ENCODE measurements at regions not wholly inside any gene's neighbourhood (a gene's known extent, or its start where the extent isn't known, plus 50 kb on each side); places are given as distances from the start of the nearest gene placed in this dataset.
A peak's percentile ranks its signal among the peaks of the same experiment; 100 is the strongest.

GRCh38 chr4:11480683-11481082, 52.0 kb upstream of the HS3ST1 start:
- WGBS, 4 donors = 61 to 84% (median 74%) methylated on average over 2 of the region's 2 CpGs
- Histone ChIP-seq H3K27ac (peak overlapping the region in 2 of 5 donors; percentile 50 to 71), H3K36me3 (replicated peaks in 1 of 2) (no peaks in the 10 kb centered on the region), H3K9me3 (replicated peaks in 1 of 3) (no peaks in the 10 kb centered on the region), H3K4me3 (no peak overlapping the region), H3K27me3 (no peaks in the 10 kb centered on the region), H3K4me1 (replicated peaks in 1 of 2) (no peaks in the 10 kb centered on the region)
- TF ChIP-seq, protein P1, sequence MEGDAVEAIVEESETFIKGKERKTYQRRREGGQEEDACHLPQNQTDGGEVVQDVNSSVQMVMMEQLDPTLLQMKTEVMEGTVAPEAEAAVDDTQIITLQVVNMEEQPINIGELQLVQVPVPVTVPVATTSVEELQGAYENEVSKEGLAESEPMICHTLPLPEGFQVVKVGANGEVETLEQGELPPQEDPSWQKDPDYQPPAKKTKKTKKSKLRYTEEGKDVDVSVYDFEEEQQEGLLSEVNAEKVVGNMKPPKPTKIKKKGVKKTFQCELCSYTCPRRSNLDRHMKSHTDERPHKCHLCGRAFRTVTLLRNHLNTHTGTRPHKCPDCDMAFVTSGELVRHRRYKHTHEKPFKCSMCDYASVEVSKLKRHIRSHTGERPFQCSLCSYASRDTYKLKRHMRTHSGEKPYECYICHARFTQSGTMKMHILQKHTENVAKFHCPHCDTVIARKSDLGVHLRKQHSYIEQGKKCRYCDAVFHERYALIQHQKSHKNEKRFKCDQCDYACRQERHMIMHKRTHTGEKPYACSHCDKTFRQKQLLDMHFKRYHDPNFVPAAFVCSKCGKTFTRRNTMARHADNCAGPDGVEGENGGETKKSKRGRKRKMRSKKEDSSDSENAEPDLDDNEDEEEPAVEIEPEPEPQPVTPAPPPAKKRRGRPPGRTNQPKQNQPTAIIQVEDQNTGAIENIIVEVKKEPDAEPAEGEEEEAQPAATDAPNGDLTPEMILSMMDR (IDR thresholded peaks at IDR 0.05) = peak in 2 of 6 experiments; percentile 3 to 14
- no peak for TF ChIP-seq POLR2A (IDR thresholded peaks at IDR 0.05)
- DNase-seq = peak; percentile 25 to 74 (median 47)
- intact Hi-C loops (cut with DNase I) = no loop called here

Small RNA genes in the stretch of these regions (small RNA-seq; reads per million reads assigned to genes)
- gene RF00026 = 0 reads per million in 2 donors
- 0 reads per million in 2 donors for gene RNU6-578P
